GM12892 (cell line): ENCODE measurements at regions not wholly inside any gene's neighbourhood (a gene's known extent, or its start where the extent isn't known, plus 50 kb on each side); places are given as distances from the start of the nearest gene placed in this dataset.
A peak's percentile ranks its signal among the peaks of the same experiment; 100 is the strongest.
"Not testable (repeated sequence)": the region's sequence is repeated elsewhere in the genome, so short reads cannot be mapped to it uniquely, and the experiment has no call there.

ENCODE experiments used
- DNase-seq: peaks from one replicate; pipeline ENCODE4 v3.0.0; 2011; ENCODE audit not compliant: insufficient read length
- FAIRE-seq: peaks from 2 replicates; lab custom pipeline; 2011; peaks lifted over from hg19 to GRCh38; lab: Jason Lieb, UNC
- POLR2A ChIP-seq: IDR thresholded peaks from 2 replicates; pipeline ENCODE4 v1.6.1; 2011; ENCODE audit warnings: low read depth, low read length, control low read depth
- POLR2AphosphoS5 ChIP-seq: IDR thresholded peaks from 2 replicates; pipeline ENCODE4 v1.6.1; 2011; ENCODE audit warnings: low read depth, low read length, control low read depth
- TAF1 ChIP-seq: IDR thresholded peaks from 2 replicates; pipeline ENCODE4 v1.6.1; 2011; ENCODE audit warnings: low read depth, mild to moderate bottlenecking, control low read depth, low read length, borderline replicate concordance

- DNase-seq (no peak), FAIRE-seq (no peak)
- TF ChIP-seq TAF1 (no peak), POLR2AphosphoS5 (no peak), POLR2A (no peak)
Observed at GRCh38 chr5:34409373-34409772, 246.8 kb upstream of the RAI14 start.

DNA sequence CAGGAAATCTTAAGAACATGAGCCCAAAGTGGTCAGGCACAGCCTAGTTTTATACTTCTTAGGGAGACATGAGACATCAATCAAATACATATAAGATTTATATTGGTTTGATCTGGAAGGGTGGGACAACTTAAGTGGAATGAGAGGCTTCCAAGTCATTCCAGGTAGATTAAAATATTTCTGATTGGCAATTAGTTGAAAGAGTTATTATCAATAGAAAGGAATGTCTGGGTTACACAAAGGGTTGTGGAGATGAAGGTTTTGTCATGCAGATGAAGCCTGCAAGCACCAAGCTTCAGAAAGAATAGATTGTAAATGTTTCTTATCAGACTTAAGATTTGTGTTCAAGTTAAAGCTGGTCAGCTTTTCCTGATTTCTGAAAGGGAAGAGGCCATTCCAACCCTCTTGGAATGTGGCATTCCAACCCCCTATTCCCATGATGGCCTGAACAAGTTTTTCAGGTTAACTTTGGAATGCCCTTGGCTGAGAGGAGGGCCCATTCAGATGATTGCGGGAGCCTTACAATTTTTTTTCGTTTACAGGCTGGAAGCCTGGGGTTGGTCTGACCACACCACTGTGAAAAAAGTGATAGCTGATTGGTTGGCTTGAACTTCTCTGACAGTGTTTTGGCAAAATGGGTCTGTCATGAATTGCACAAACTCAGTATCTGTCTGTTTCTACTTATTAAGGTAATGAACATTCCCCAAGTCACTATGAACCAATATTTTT, 245.6 kb upstream of the RAI14 start:
- no peak for TF ChIP-seq POLR2AphosphoS5
- no peak for TF ChIP-seq POLR2A
- TF ChIP-seq TAF1: no peak
- DNase-seq (no peak), FAIRE-seq (no peak)

GRCh38 chr5:34411470-34412346, 244.4 kb upstream of the RAI14 start:
- TF ChIP-seq TAF1: no peak
- no peak for TF ChIP-seq POLR2AphosphoS5
- TF ChIP-seq POLR2A: no peak
- DNase-seq: no peak
- no peak for FAIRE-seq

GRCh38 chr5:34412736-34413135, 243.4 kb upstream of the RAI14 start:
- FAIRE-seq (no peak), DNase-seq (no peak)
- TF ChIP-seq POLR2A (no peak), TAF1 (no peak)

- TF ChIP-seq TAF1 (no peak), POLR2AphosphoS5 (no peak)
- DNase-seq: no peak
- FAIRE-seq: peak; percentile 38
Observed at GRCh38 chr5:34415559-34416198, 240.4 kb upstream of the RAI14 start.

DNA sequence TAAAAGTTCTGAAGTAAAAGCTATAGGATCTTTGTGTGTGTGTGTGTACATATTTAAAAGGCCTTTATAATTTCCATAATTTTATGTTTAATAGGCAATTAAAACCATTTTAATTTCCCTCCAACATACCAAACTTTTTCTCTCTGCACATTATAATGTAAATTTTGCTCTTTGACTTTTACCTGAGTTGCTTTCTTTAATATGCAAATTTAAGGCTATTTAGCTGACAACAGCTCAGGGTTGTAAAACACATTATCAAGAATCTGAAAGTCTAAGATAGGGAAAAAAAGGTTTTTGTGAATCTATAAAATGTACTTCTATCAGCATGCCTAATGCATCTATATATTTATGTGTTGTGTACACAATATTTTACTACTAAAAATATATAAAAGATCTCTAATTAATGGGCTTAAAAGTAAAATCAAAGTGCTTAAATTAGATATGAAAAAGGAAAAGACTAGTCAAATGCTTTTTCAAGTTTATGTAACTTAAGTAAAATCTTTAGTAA, 239.6 kb upstream of the RAI14 start:
- no peak for DNase-seq
- TF ChIP-seq TAF1 (no peak), POLR2AphosphoS5 (no peak), POLR2A (no peak)
- FAIRE-seq: no peak

GRCh38 chr5:34420191-34420590, 235.9 kb upstream of the RAI14 start:
- DNase-seq, FAIRE-seq: not testable (repeated sequence)

DNA sequence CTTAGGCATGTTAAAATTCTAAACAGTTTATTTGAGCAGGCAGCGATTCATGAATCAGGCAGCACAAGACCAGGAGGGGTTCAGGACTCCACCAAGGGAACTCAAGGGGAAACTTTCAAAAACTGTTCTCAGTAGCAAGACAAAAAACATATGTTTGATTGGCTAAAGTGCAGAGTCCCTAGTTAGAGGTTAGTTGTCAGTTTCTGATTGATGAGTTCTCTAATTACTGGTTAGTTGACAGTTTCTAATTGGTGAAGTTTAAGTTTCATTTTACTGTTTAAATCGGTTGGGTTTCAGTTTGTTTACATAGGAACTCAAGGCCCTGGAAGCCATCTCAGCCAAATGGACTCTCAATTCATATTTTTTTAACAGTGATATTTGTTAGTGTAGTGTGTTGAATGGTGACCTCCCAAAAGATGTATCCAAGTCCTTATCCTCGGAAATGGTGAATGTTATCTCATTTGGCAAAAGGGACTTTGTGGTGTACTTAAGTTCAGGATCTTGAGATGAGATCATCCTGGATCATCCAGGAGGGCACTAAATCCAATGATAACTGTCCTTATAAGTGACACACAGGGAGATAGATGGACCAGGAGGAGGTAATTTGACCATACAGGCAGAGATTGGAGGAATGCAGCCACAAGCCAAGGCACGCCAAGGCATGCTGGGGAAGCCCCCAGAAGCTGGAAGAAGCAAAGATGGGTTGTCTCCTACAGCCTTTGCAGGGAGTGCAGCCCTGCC, 219.2 kb upstream of the RAI14 start:
- no peak for TF ChIP-seq POLR2A
- TF ChIP-seq TAF1: no peak
- TF ChIP-seq POLR2AphosphoS5: no peak
- no peak for DNase-seq
- FAIRE-seq: no peak

DNA sequence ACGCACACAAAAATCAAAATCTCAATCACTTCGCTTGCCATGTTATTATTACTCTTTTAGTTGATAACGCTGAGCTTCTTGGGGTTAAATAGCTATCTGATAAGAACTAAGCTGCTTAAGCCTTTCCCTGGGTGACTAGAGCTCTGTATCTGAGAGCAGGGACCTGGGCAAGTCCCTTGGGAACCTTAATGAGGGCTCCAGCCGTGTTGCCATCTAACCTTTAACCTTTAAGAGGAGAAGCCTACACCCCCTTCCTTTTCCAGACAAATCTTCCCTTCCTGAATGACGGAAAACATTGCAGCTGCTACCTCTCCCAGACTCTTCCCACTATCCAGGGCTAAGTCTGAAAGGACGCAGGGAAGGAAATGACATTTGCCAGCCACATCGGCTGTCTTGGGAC, 216.5 kb upstream of the RAI14 start:
- FAIRE-seq (no peak), DNase-seq (no peak)
- no peak for TF ChIP-seq POLR2AphosphoS5
- TF ChIP-seq TAF1: no peak
- TF ChIP-seq POLR2A: no peak

GRCh38 chr5:34441767-34442166, 214.4 kb upstream of the RAI14 start:
- not testable (repeated sequence) for DNase-seq, FAIRE-seq

DNA sequence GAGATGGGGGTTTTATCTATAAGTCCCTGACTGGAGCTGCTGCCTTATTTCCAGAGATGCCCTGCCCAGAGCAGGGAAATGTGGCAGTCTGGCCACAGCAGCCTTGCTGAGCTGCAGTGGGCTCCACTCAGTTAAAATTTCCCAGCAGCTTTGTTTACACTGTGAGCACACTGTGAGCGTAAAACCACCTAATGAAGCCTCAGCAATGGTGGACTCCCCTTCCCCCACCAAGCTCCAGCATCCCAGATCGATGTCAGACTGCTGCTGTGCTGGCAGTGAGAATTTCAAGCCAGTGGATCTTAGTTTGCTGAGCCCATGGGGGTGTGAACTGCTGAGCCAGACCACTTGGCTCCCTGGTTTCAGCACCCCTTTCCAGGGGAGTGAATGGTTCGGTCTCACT, 208.7 kb upstream of the RAI14 start:
- no peak for TF ChIP-seq POLR2A
- no peak for TF ChIP-seq POLR2AphosphoS5
- TF ChIP-seq TAF1: no peak
- DNase-seq (no peak), FAIRE-seq (no peak)

GRCh38 chr5:34449639-34450038, 206.5 kb upstream of the RAI14 start:
- FAIRE-seq (no peak), DNase-seq (no peak)
- TF ChIP-seq POLR2A: no peak
- TF ChIP-seq POLR2AphosphoS5: no peak
- no peak for TF ChIP-seq TAF1
